ENCODE measurements at regions not wholly inside any gene's neighbourhood (a gene's known extent, or its start where the extent isn't known, plus 50 kb on each side); places are given as distances from the start of the nearest gene placed in this dataset.
A peak's percentile ranks its signal among the peaks of the same experiment; 100 is the strongest.

DNA sequence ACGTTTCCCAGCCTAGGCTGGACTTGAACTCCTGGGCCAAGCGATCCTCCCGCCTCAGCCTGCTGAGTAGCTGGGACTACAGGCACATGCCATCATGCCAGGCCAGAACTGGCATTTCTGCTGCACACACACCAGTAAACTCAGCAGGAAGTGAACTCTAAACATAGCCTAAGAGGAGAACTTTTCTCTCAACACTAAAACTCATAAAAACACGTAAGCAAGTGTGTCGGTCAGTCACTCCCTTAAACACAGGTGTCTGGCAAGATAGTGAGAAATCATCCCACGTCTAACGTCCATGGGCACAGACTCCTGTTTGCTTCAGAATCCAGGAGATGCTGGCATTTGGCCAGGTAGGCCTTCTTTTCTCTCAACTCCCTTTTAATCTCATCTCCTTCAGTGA, 104.8 kb downstream of the RPL27A start:
- H3K4me3 ChIP-seq (replicated peaks; ENCODE audit: low read depth, low read length), result no peak overlapping the region
- TF ChIP-seq, protein P1, sequence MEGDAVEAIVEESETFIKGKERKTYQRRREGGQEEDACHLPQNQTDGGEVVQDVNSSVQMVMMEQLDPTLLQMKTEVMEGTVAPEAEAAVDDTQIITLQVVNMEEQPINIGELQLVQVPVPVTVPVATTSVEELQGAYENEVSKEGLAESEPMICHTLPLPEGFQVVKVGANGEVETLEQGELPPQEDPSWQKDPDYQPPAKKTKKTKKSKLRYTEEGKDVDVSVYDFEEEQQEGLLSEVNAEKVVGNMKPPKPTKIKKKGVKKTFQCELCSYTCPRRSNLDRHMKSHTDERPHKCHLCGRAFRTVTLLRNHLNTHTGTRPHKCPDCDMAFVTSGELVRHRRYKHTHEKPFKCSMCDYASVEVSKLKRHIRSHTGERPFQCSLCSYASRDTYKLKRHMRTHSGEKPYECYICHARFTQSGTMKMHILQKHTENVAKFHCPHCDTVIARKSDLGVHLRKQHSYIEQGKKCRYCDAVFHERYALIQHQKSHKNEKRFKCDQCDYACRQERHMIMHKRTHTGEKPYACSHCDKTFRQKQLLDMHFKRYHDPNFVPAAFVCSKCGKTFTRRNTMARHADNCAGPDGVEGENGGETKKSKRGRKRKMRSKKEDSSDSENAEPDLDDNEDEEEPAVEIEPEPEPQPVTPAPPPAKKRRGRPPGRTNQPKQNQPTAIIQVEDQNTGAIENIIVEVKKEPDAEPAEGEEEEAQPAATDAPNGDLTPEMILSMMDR (IDR thresholded peaks at IDR 0.05; ENCODE audit: low read length, missing control alignments), result no peak
- no peak for DNase-seq (ENCODE audit: low read depth)

DNA sequence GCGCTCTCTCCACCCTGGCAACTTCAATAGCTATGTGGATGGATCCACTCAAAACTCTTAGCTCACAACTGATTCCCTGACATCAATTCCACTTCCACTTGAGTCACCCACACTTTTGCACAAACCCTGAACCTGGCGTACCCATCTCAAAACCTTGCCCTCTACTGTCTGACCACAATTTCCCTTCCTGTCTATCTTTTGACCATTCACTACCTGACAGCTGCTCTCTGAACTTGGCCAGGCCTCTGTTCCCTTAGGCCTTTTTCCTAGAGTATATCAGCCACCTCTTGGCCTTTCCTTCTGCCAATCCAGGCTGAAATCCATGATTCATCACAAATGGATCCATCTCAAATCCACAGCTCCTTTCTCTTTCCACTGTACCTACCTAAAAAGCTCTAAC, 106.0 kb downstream of the RPL27A start:
- no peak overlapping the region for H3K4me3 ChIP-seq (replicated peaks; ENCODE audit: low read depth, low read length)
- DNase-seq (ENCODE audit: low read depth), result no peak
- TF ChIP-seq, protein P1 (IDR thresholded peaks at IDR 0.05; ENCODE audit: low read length, missing control alignments), result no peak

DNA sequence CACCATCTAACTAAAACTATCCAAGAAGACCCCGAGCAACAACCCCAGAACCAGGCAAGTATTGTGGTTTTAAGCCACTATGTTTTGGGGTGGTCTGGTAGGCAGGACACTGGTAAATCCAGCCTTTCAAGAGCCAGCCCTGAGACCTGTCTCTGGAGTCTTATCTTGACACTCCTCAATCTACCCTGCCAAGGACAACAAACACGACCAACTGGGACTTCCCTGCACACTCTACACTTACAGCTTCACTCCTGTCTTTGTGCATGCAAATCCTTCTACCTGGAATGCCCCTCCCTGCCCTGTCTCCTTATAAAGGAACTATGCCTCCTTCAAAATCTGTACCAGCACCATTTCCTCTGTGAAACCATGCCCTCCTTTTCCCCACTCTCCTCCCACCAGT, 107.3 kb downstream of the RPL27A start:
- TF ChIP-seq, protein P1 (IDR thresholded peaks at IDR 0.05; ENCODE audit: low read length, missing control alignments), result no peak
- DNase-seq (ENCODE audit: low read depth), result no peak
- H3K4me3 ChIP-seq (replicated peaks; ENCODE audit: low read depth, low read length), result no peak overlapping the region

DNA sequence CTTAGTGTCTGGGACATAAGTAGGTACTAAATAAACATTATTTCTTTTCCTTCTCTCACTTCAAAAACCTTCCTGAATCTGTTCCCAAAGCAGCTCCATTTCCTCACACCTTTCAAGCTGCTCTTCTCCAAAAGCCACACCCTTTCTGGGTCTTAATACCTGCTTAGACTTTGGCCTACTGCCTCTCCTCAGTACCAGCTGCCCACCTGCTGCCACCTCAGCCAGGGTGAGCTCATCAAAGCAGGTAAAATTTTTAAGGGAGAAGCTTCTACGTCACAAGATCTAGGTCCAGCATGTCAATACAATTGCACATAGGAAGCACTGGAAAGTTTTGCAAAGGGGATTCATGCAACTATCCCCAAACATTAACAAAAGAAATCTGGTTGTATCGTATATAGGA, 108.4 kb downstream of the RPL27A start:
- TF ChIP-seq, protein P1 (IDR thresholded peaks at IDR 0.05; ENCODE audit: low read length, missing control alignments), result no peak
- DNase-seq (ENCODE audit: low read depth), result no peak
- no peak overlapping the region for H3K4me3 ChIP-seq (replicated peaks; ENCODE audit: low read depth, low read length)

DNA sequence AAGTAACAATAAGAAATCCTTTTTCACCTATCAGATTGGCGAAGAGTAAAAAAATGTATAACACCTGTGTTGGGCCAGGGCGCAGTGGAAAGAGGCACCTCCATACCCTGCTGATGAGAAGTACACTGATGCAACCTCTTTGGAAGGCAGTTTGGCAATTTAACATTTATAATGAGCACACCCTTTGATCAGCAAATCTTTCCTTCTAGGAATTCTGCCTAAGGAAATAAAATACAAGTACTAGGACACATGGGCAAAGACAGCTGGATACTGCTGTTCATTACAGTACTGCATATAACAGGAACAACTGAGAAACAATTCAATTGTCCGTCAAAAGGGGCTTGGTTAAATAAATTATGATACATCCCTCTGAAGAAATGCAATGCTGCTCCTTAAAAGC, 110.1 kb downstream of the RPL27A start:
- TF ChIP-seq, protein P1 (IDR thresholded peaks at IDR 0.05; ENCODE audit: low read length, missing control alignments), result no peak
- DNase-seq (ENCODE audit: low read depth), result no peak
- no peak overlapping the region for H3K4me3 ChIP-seq (replicated peaks; ENCODE audit: low read depth, low read length)

DNA sequence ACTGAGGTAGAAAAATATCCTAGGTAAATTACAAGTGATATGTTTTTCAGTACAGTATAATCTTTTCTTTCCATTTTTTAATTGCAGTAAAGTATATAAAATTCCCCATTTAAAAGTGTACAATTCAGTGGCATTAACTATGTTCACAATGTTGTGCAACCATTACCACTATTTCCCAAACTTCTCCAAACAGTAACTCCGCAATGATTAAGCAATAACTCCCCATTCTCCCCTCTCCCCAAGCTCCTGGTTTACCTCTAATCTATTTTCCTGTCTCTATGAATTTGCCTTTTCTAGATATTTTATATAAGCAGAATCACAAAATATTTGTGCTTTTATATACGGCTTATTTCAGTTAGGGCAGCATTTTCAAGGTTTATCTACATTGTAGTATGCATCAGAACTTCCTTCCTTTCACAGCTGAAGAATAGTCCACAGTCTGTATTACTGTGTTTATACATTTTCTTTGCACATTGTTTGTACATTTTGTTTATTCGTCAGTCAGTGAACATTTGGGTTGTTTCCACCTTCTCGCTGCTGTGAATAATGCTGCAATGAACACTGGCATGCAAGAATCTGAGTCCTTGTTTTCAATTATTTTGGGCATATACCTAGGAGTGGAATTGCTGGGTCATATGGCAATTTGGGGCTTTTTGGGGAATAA, 110.7 kb downstream of the RPL27A start:
- H3K4me3 ChIP-seq (replicated peaks; ENCODE audit: low read depth, low read length), result no peak overlapping the region
- peak; percentile 70 for DNase-seq (ENCODE audit: low read depth)
- TF ChIP-seq, protein P1 (IDR thresholded peaks at IDR 0.05; ENCODE audit: low read length, missing control alignments), result no peak

DNA sequence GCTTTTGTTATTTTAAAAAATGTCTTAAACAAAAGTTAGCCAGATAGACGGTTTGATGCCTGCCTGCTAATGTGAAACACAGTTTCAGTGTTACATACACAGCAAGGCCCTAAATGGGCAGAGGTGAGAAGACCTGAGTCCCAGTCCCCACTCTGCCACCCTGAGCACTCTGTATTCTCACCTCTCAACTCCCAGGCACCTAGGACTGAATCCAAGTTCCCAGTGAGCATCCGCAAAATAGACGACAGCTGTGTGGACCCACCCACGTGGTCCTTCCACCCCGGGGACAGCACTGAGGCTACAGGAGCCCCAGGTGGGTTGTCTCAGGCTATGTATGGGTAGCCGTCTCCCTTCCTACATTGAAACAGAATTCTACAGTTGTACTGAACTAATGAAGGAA, 111.5 kb downstream of the RPL27A start:
- DNase-seq (ENCODE audit: low read depth), result no peak
- H3K4me3 ChIP-seq (replicated peaks; ENCODE audit: low read depth, low read length), result no peak overlapping the region
- TF ChIP-seq, protein P1 (IDR thresholded peaks at IDR 0.05; ENCODE audit: low read length, missing control alignments), result no peak

All from fibroblast of pulmonary artery (primary cell).